Thoracic aorta (tissue), 2 donors: ENCODE measurements at regions not wholly inside any gene's neighbourhood (a gene's known extent, or its start where the extent isn't known, plus 50 kb on each side); places are given as distances from the start of the nearest gene placed in this dataset.

Experiments
- ATAC-seq: fragments of 150-250 bp; one replicate; pipeline ENCODE4 v1.8.0; 2017; ENCODE audit warnings: low read depth; ENCODE audit not compliant: insufficient number of reproducible peaks, low FRiP score
- DNase-seq: peaks from one replicate; pipeline ENCODE4 v3.0.0-alpha.2; 2020; ENCODE audit warnings: low spot score
- H3K27ac ChIP-seq, 2 donors: fragments of 200-600 bp; sonication (generic); 1 replicate in 1 of 2; 2 replicates in 1 of 2; pipeline ENCODE4 v1.5.1; 2016; ENCODE audit warnings: mild to moderate bottlenecking in 2 of 2, moderate library complexity in 2 of 2
- H3K27me3 ChIP-seq: fragments of 200-600 bp; sonication (generic); replicated peaks from 2 replicates; pipeline ENCODE4 v1.6.0; 2016; ENCODE audit warnings: mild to moderate bottlenecking; ENCODE audit not compliant: insufficient read depth
- H3K36me3 ChIP-seq: fragments of 200-600 bp; sonication (generic); one replicate; pipeline ENCODE4 v1.5.1; 2016
- H3K4me1 ChIP-seq, 2 donors: fragments of 200-600 bp; sonication (generic); 1 replicate in 1 of 2; 2 replicates in 1 of 2; pipeline versions ENCODE4 v1.5.1 to v1.6.0; 2016; ENCODE audit warnings: low read depth in 2 of 2, mild to moderate bottlenecking in 1 of 2; ENCODE audit not compliant: control insufficient read depth in 1 of 2
- H3K4me3 ChIP-seq: fragments of 200-600 bp; sonication (generic); 2 replicates; pipeline ENCODE4 v1.5.1; 2016; ENCODE audit warnings: mild to moderate bottlenecking
- H3K9me3 ChIP-seq: fragments of 200-600 bp; sonication (generic); 2 replicates; pipeline ENCODE4 v1.5.1; 2016
- CTCF ChIP-seq: fragments of 200-600 bp; sonication (generic); IDR thresholded peaks from one replicate; pipeline ENCODE4 v1.5.1; 2019; ENCODE audit warnings: antibody characterized with exemption

GRCh38 chr3:109644746-109645145, 307.4 kb upstream of the DPPA4 start:
- H3K4me1 ChIP-seq: no peaks in the 10 kb centered on the region
- H3K36me3 ChIP-seq: no peaks in the 10 kb centered on the region
- no peak overlapping the region for H3K27ac ChIP-seq
- no peak for TF ChIP-seq CTCF
- ATAC-seq (no peak), DNase-seq (no peak)
- no peak overlapping the region for H3K4me3 ChIP-seq
- H3K9me3 ChIP-seq: no peaks in the 10 kb centered on the region
- H3K27me3 ChIP-seq: no peaks in the 10 kb centered on the region

GRCh38 chr3:109648027-109648426, 310.7 kb upstream of the DPPA4 start:
- Histone ChIP-seq H3K9me3 (peaks cover 4% of the 10 kb centered on the region), H3K4me3 (no peak overlapping the region), H3K27ac (no peak overlapping the region), H3K36me3 (no peaks in the 10 kb centered on the region), H3K4me1 (no peaks in the 10 kb centered on the region), H3K27me3 (no peaks in the 10 kb centered on the region)
- no peak for ATAC-seq
- DNase-seq: no peak
- no peak for TF ChIP-seq CTCF

GRCh38 chr3:109656225-109656624, 318.9 kb upstream of the DPPA4 start:
- H3K4me3 ChIP-seq: no peak overlapping the region
- no peak overlapping the region for H3K27ac ChIP-seq
- peaks cover 0 to 9% of the 10 kb centered on the region in 2 donors for H3K4me1 ChIP-seq
- H3K27me3 ChIP-seq: no peaks in the 10 kb centered on the region
- DNase-seq (no peak), ATAC-seq (no peak)
- no peaks in the 10 kb centered on the region for H3K36me3 ChIP-seq
- no peak for TF ChIP-seq CTCF
- H3K9me3 ChIP-seq: peaks cover 9% of the 10 kb centered on the region

- H3K36me3 ChIP-seq: no peaks in the 10 kb centered on the region
- no peak for ATAC-seq
- H3K27me3 ChIP-seq: no peaks in the 10 kb centered on the region
- no peaks in the 10 kb centered on the region for H3K9me3 ChIP-seq
- H3K4me3 ChIP-seq: no peak overlapping the region
- no peaks in the 10 kb centered on the region for H3K4me1 ChIP-seq
- DNase-seq: no peak
- H3K27ac ChIP-seq: no peak overlapping the region
- TF ChIP-seq CTCF: no peak
These were observed 341.3 kb upstream of the DPPA4 start for GRCh38 chr3:109678600-109678999.

GRCh38 chr3:109679664-109680063, 342.3 kb upstream of the DPPA4 start:
- Histone ChIP-seq H3K36me3 (no peaks in the 10 kb centered on the region), H3K4me1 (peaks cover 0 to 7% of the 10 kb centered on the region in 2 donors), H3K27ac (no peak overlapping the region), H3K4me3 (no peak overlapping the region), H3K9me3 (no peaks in the 10 kb centered on the region), H3K27me3 (no peaks in the 10 kb centered on the region)
- ATAC-seq: no peak
- TF ChIP-seq CTCF: no peak
- DNase-seq: no peak
